Breast epithelium (tissue), 3 donors: ENCODE measurements at regions not wholly inside any gene's neighbourhood (a gene's known extent, or its start where the extent isn't known, plus 50 kb on each side); places are given as distances from the start of the nearest gene placed in this dataset.

ENCODE experiments used
- CTCF ChIP-seq, 3 donors: fragments of 450-650 bp; IDR thresholded peaks; one replicate each; pipeline ENCODE4 v1.5.1; 2016 to 2017; ENCODE audit warnings: antibody characterized with exemption in 3 of 3, mild to moderate bottlenecking in 3 of 3, moderate library complexity in 3 of 3
- POLR2A ChIP-seq: fragments of 450-650 bp; IDR thresholded peaks from one replicate; pipeline ENCODE4 v1.6.1; 2016; ENCODE audit warnings: antibody characterized with exemption, mild to moderate bottlenecking, moderate library complexity

GRCh38 chr11:127143251-127143650 is 142.7 kb upstream of the KIRREL3 start:
- TF ChIP-seq POLR2A (no peak), CTCF (IDR thresholded peaks at IDR 0.05) (no peak)
